ENCODE measurements at regions not wholly inside any gene's neighbourhood (a gene's known extent, or its start where the extent isn't known, plus 50 kb on each side); places are given as distances from the start of the nearest gene placed in this dataset.

DNA sequence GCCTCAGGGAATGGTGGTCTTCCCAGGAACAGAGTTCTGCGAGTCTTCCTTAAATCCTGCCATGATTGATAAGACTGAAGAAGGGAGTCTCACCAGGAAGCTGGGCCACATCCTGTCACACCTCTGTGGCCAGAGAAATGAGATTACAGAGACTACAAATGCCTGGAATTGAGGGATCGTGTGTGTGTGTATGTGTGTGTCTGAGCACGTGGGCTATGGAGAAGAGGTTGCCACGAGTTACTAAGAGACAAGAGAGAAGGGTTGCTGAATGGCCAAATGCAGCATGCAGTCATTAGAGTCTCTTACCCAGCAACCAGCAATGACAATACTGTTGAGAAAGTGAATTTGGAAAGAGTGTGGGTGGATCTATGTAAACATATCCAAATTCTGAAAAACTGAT is 443.1 kb downstream of the MFSD1 start:
- no peak overlapping the region for H3K4me3 ChIP-seq (ENCODE audit: low read length)
- DNase-seq = no peak
- 88 to 100% methylated on average over 2 to 4 of the region's 4 CpGs for WGBS, 2 experiments (ENCODE audit: insufficient coverage in 1 of 2, insufficient read length in 1 of 2)
- Mint-ChIP-seq H3K36me3 (ENCODE audit: low read depth) (no peaks in the 10 kb centered on the region), H3K4me3 (no peak overlapping the region), H3K27me3 (ENCODE audit: insufficient read depth) (peaks cover 17% of the 10 kb centered on the region), H3K27ac (no peak overlapping the region), H3K9me3 (no peaks in the 10 kb centered on the region), H3K4me1 (peaks cover 4% of the 10 kb centered on the region)
- no peak overlapping the region for H3K9ac ChIP-seq (ENCODE audit: extremely low read depth, low read length, poor library complexity, severe bottlenecking)
- H3K27ac ChIP-seq (ENCODE audit: low read depth, low read length) = no peak overlapping the region
- H3K27me3 ChIP-seq (ENCODE audit: control insufficient read depth, insufficient read depth, low read length, poor library complexity, severe bottlenecking) = peaks cover 30% of the 10 kb centered on the region
- TF ChIP-seq, protein P1, sequence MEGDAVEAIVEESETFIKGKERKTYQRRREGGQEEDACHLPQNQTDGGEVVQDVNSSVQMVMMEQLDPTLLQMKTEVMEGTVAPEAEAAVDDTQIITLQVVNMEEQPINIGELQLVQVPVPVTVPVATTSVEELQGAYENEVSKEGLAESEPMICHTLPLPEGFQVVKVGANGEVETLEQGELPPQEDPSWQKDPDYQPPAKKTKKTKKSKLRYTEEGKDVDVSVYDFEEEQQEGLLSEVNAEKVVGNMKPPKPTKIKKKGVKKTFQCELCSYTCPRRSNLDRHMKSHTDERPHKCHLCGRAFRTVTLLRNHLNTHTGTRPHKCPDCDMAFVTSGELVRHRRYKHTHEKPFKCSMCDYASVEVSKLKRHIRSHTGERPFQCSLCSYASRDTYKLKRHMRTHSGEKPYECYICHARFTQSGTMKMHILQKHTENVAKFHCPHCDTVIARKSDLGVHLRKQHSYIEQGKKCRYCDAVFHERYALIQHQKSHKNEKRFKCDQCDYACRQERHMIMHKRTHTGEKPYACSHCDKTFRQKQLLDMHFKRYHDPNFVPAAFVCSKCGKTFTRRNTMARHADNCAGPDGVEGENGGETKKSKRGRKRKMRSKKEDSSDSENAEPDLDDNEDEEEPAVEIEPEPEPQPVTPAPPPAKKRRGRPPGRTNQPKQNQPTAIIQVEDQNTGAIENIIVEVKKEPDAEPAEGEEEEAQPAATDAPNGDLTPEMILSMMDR (conservative IDR thresholded peaks at IDR 0.05) = no peak
- H3K9me3 ChIP-seq (ENCODE audit: control insufficient read depth, low read length) = no peaks in the 10 kb centered on the region
- no peaks in the 10 kb centered on the region for H3K4me1 ChIP-seq (ENCODE audit: control insufficient read depth, insufficient read depth, low read length)
- no peaks in the 10 kb centered on the region for H3K36me3 ChIP-seq (ENCODE audit: control insufficient read depth, insufficient read depth, low read length)

- Histone ChIP-seq H3K4me3 (ENCODE audit: low read length) (no peak overlapping the region), H3K27ac (ENCODE audit: low read depth, low read length) (no peak overlapping the region), H3K9me3 (ENCODE audit: control insufficient read depth, low read length) (no peaks in the 10 kb centered on the region), H3K36me3 (ENCODE audit: control insufficient read depth, insufficient read depth, low read length) (no peaks in the 10 kb centered on the region), H3K27me3 (ENCODE audit: control insufficient read depth, insufficient read depth, low read length, poor library complexity, severe bottlenecking) (peaks cover 31% of the 10 kb centered on the region), H3K9ac (ENCODE audit: extremely low read depth, low read length, poor library complexity, severe bottlenecking) (no peak overlapping the region), H3K4me1 (ENCODE audit: control insufficient read depth, insufficient read depth, low read length) (no peaks in the 10 kb centered on the region)
- no peaks in the 10 kb centered on the region for H3K9me3 Mint-ChIP-seq
- DNase-seq = no peak
- TF ChIP-seq, protein P1 (conservative IDR thresholded peaks at IDR 0.05) = no peak
- no peaks in the 10 kb centered on the region for H3K36me3 Mint-ChIP-seq (ENCODE audit: low read depth)
- H3K4me1 Mint-ChIP-seq = peaks cover 4% of the 10 kb centered on the region
- H3K27me3 Mint-ChIP-seq (ENCODE audit: insufficient read depth) = peaks cover 19% of the 10 kb centered on the region
- no peak overlapping the region for H3K27ac Mint-ChIP-seq
- H3K4me3 Mint-ChIP-seq = no peak overlapping the region
Observed at GRCh38 chr3:159245871-159246270, 444.0 kb downstream of the MFSD1 start.

- Histone ChIP-seq H3K27ac (ENCODE audit: low read depth, low read length) (no peak overlapping the region), H3K4me3 (ENCODE audit: low read length) (no peak overlapping the region), H3K36me3 (ENCODE audit: control insufficient read depth, insufficient read depth, low read length) (no peaks in the 10 kb centered on the region), H3K9ac (ENCODE audit: extremely low read depth, low read length, poor library complexity, severe bottlenecking) (no peak overlapping the region), H3K4me1 (ENCODE audit: control insufficient read depth, insufficient read depth, low read length) (no peaks in the 10 kb centered on the region), H3K9me3 (ENCODE audit: control insufficient read depth, low read length) (no peaks in the 10 kb centered on the region), H3K27me3 (ENCODE audit: control insufficient read depth, insufficient read depth, low read length, poor library complexity, severe bottlenecking) (peaks cover 31% of the 10 kb centered on the region)
- WGBS, 2 experiments (ENCODE audit: insufficient coverage in 1 of 2, insufficient read length in 1 of 2) = 82 to 92% methylated on average over 3 to 5 of the region's 5 CpGs
- Mint-ChIP-seq H3K27ac (no peak overlapping the region), H3K4me1 (peaks cover 4% of the 10 kb centered on the region), H3K27me3 (ENCODE audit: insufficient read depth) (peaks cover 23% of the 10 kb centered on the region), H3K9me3 (no peaks in the 10 kb centered on the region), H3K4me3 (no peak overlapping the region), H3K36me3 (ENCODE audit: low read depth) (no peaks in the 10 kb centered on the region)
- no peak for DNase-seq
- TF ChIP-seq, protein P1 (conservative IDR thresholded peaks at IDR 0.05) = no peak
Observed at GRCh38 chr3:159246385-159246784, 444.5 kb downstream of the MFSD1 start.

All from endodermal cell (in vitro differentiated cells).